HG02571 (cell line): ENCODE measurements at regions not wholly inside any gene's neighbourhood (a gene's known extent, or its start where the extent isn't known, plus 50 kb on each side); places are given as distances from the start of the nearest gene placed in this dataset.

Source experiments
- ATAC-seq: cut with Tn5 transposase; IDR thresholded peaks from one replicate; pipeline ENCODE4 v1.9.1; 2021; ENCODE audit warnings: mild to moderate bottlenecking, moderate library complexity; ENCODE audit not compliant: unreplicated experiment

GRCh38 chr17:55585629-55586028, 74.4 kb upstream of the SMIM36 start:
- ATAC-seq: no peak

GRCh38 chr17:55584861-55585260, 73.6 kb upstream of the SMIM36 start:
- no peak for ATAC-seq

- no peak for ATAC-seq
Measured at GRCh38 chr17:55584055-55584685, 72.9 kb upstream of the SMIM36 start.

GRCh38 chr17:55582897-55583296, 71.6 kb upstream of the SMIM36 start:
- no peak for ATAC-seq

- peak; percentile 51 for ATAC-seq
Measured at GRCh38 chr17:55580596-55581133, 69.4 kb upstream of the SMIM36 start.

- ATAC-seq: no peak
Measured at GRCh38 chr17:55577687-55578086, 66.4 kb upstream of the SMIM36 start.

- peak; percentile 68 for ATAC-seq
Measured at GRCh38 chr17:55576996-55577586, 65.8 kb upstream of the SMIM36 start.

GRCh38 chr17:55576237-55576995, 65.2 kb upstream of the SMIM36 start:
- ATAC-seq: peak; percentile 21

- no peak for ATAC-seq
Measured at GRCh38 chr17:55575058-55575636, 63.9 kb upstream of the SMIM36 start.

- no peak for ATAC-seq
Measured at GRCh38 chr17:55572599-55572998, 61.3 kb upstream of the SMIM36 start.

- no peak for ATAC-seq
Measured at GRCh38 chr17:55572139-55572538, 60.9 kb upstream of the SMIM36 start.

- no peak for ATAC-seq
Measured at GRCh38 chr17:55571095-55571494, 59.8 kb upstream of the SMIM36 start.

GRCh38 chr17:55570391-55570790, 59.1 kb upstream of the SMIM36 start:
- ATAC-seq: no peak

- ATAC-seq: no peak
Measured at GRCh38 chr17:55567240-55568214, 56.3 kb upstream of the SMIM36 start.

GRCh38 chr17:55564081-55564480, 52.8 kb upstream of the SMIM36 start:
- ATAC-seq: no peak

DNA sequence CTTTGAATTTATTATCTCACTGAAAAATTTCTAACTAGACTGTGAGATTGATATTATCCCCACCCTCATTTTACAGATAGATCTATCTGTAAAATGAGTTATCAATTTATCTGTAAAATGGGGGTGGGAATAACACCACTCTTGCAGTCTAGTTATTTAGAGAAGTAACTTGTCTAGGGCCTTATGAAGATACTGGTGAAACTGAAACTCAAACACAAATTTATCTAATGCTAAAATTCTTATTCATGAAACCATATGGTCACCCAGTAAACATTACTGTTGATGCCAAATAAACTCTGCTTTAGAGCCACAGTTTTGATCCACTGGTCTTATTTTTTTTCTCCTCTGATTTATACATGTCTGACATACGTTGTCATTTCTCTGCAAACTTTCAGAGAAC, 52.1 kb upstream of the SMIM36 start:
- ATAC-seq: no peak

- ATAC-seq: no peak
Measured at GRCh38 chr17:55561973-55562495, 50.8 kb upstream of the SMIM36 start.

DNA sequence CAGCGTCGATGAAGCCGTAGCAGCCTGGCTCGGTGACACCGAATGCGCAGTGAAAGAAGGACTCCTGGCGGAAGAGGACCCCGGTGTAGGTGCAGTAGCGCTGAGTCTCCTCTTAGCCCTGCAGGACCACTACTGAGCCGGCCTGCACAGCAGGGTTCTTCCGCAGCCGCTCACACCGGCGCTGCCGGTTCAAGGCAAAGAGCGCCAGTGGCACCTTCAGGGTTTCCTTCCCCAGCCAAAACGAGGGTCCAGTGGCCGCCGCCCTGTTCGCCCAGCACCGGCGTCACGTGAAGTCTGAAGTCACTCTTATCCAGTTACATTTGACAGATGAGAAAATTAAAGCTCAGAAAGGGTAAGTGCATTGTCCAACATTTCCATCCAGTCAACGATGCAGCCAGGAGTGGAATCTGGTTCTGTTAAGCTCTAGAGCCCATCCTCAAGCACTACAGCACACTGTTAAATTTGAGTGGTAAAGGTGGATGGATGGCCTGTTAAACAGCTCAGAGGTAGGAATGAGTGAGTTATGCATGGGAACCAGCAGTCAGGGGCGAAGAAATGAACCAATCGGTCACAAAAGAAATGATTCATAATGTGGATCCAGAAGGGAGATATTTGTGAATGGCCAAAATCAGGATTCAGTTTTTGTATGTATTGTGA, 50.2 kb upstream of the SMIM36 start:
- no peak for ATAC-seq
